ENCODE measurements at regions not wholly inside any gene's neighbourhood (a gene's known extent, or its start where the extent isn't known, plus 50 kb on each side); places are given as distances from the start of the nearest gene placed in this dataset.
"Not testable (repeated sequence)": the region's sequence is repeated elsewhere in the genome, so short reads cannot be mapped to it uniquely, and the experiment has no call there.

- Histone ChIP-seq H3K36me3 (ENCODE audit: control insufficient read depth, insufficient read depth, low read length) (no peaks in the 10 kb centered on the region), H3K9me3 (replicated peaks; ENCODE audit: control insufficient read depth, low read depth, low read length) (no peaks in the 10 kb centered on the region), H3K27me3 (ENCODE audit: control insufficient read depth, insufficient read depth, low read length) (no peaks in the 10 kb centered on the region), H3K4me3 (ENCODE audit: low read length) (no peak overlapping the region), H3K27ac (ENCODE audit: low read length) (no peak overlapping the region), H3K4me1 (ENCODE audit: control insufficient read depth, insufficient read depth, low read length) (no peaks in the 10 kb centered on the region)
- DNase-seq: no peak
These were observed 140.7 kb downstream of the DUSP10 start for GRCh38 chr1:221601166-221601565.

DNA sequence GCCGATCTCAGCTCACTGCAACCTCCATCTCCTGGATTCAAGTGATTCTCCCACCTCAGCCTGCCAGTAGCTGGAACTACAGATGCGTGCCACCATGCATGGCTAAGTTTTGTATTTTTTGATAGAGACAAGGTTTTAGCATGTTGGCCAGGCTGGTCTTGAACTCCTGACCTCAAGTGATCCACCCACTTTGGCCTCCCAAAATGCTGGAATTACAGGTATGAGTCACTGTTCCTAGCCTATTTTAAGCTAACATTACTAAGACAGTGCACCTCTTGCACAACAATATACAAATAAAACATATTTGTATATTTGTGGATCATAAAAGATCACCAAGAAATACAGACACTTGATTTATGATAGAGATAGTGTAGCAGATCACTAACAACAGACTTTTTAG, 139.1 kb downstream of the DUSP10 start:
- H3K27ac ChIP-seq (ENCODE audit: low read length): no peak overlapping the region
- no peaks in the 10 kb centered on the region for H3K36me3 ChIP-seq (ENCODE audit: control insufficient read depth, insufficient read depth, low read length)
- no peaks in the 10 kb centered on the region for H3K27me3 ChIP-seq (ENCODE audit: control insufficient read depth, insufficient read depth, low read length)
- WGBS (ENCODE audit: insufficient coverage): no CpG with 5 or more reads among the region's 2 CpGs
- H3K9me3 ChIP-seq (replicated peaks; ENCODE audit: control insufficient read depth, low read depth, low read length): no peaks in the 10 kb centered on the region
- no peak for DNase-seq
- no peaks in the 10 kb centered on the region for H3K4me1 ChIP-seq (ENCODE audit: control insufficient read depth, insufficient read depth, low read length)
- H3K4me3 ChIP-seq (ENCODE audit: low read length): no peak overlapping the region

DNA sequence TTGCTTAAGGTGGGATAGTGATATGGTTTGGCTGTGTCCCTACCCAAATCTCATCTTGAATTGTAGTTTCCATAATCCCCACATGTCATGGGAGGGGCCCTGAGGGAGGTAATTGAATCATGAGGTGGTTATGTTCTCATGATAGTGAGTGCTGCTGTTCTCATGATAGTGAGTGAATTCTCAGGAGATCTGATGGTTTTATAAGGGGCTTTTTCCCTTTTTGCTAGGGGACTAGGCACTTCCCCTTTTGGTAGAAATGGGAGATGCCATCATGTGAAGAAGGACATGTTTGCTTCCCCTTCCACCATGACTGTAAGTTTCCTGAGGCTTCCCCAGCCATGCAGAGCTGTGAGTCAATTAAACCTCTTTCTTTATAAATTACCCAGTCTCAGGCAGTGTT, 137.5 kb downstream of the DUSP10 start:
- H3K9me3 ChIP-seq (replicated peaks; ENCODE audit: control insufficient read depth, low read depth, low read length); H3K36me3 ChIP-seq (ENCODE audit: control insufficient read depth, insufficient read depth, low read length); H3K27ac ChIP-seq (ENCODE audit: low read length); H3K4me3 ChIP-seq (ENCODE audit: low read length); H3K4me1 ChIP-seq (ENCODE audit: control insufficient read depth, insufficient read depth, low read length); H3K27me3 ChIP-seq (ENCODE audit: control insufficient read depth, insufficient read depth, low read length); DNase-seq: not testable (repeated sequence)

GRCh38 chr1:221604948-221605347, 136.9 kb downstream of the DUSP10 start:
- H3K4me3 ChIP-seq (ENCODE audit: low read length): no peak overlapping the region
- H3K27me3 ChIP-seq (ENCODE audit: control insufficient read depth, insufficient read depth, low read length): no peaks in the 10 kb centered on the region
- no peaks in the 10 kb centered on the region for H3K4me1 ChIP-seq (ENCODE audit: control insufficient read depth, insufficient read depth, low read length)
- DNase-seq: no peak
- H3K36me3 ChIP-seq (ENCODE audit: control insufficient read depth, insufficient read depth, low read length): no peaks in the 10 kb centered on the region
- H3K27ac ChIP-seq (ENCODE audit: low read length): no peak overlapping the region
- no peaks in the 10 kb centered on the region for H3K9me3 ChIP-seq (replicated peaks; ENCODE audit: control insufficient read depth, low read depth, low read length)

- H3K9me3 ChIP-seq (replicated peaks; ENCODE audit: control insufficient read depth, low read depth, low read length): no peaks in the 10 kb centered on the region
- H3K4me3 ChIP-seq (ENCODE audit: low read length): no peak overlapping the region
- no peaks in the 10 kb centered on the region for H3K4me1 ChIP-seq (ENCODE audit: control insufficient read depth, insufficient read depth, low read length)
- H3K36me3 ChIP-seq (ENCODE audit: control insufficient read depth, insufficient read depth, low read length): no peaks in the 10 kb centered on the region
- no peak for DNase-seq
- WGBS (ENCODE audit: insufficient coverage): no CpG with 5 or more reads among the region's 1 CpG
- no peak overlapping the region for H3K27ac ChIP-seq (ENCODE audit: low read length)
- H3K27me3 ChIP-seq (ENCODE audit: control insufficient read depth, insufficient read depth, low read length): no peaks in the 10 kb centered on the region
These were observed 136.3 kb downstream of the DUSP10 start for GRCh38 chr1:221605569-221605968.

DNA sequence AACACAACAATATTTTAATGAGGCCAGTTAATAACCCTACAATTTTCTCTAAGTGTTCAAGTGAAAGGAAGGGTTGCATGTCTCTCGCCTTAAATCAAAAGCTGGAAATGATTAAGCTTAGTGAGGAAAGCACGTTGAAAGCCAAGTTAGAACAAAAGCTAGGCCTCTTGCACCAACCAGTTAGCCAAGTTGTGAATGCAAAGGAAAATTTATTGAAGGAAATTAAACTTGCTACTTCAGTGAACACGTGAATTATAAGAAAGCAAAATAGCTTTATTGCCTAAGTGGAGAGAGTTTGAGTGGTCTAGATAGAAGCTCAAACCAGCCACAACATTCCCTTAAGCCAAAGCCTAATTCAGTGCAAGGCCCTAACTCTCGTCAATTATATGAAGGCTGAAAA, 135.6 kb downstream of the DUSP10 start:
- no peaks in the 10 kb centered on the region for H3K9me3 ChIP-seq (replicated peaks; ENCODE audit: control insufficient read depth, low read depth, low read length)
- DNase-seq: peak; percentile 39
- WGBS (ENCODE audit: insufficient coverage): 43% methylated on average over 1 of the region's 4 CpGs

GRCh38 chr1:221608835-221609320, 133.0 kb downstream of the DUSP10 start:
- Histone ChIP-seq H3K4me1 (ENCODE audit: control insufficient read depth, insufficient read depth, low read length) (no peaks in the 10 kb centered on the region), H3K27me3 (ENCODE audit: control insufficient read depth, insufficient read depth, low read length) (no peaks in the 10 kb centered on the region), H3K36me3 (ENCODE audit: control insufficient read depth, insufficient read depth, low read length) (no peaks in the 10 kb centered on the region), H3K27ac (ENCODE audit: low read length) (no peak overlapping the region), H3K4me3 (ENCODE audit: low read length) (no peak overlapping the region), H3K9me3 (replicated peaks; ENCODE audit: control insufficient read depth, low read depth, low read length) (no peaks in the 10 kb centered on the region)
- DNase-seq: no peak

More for the DNA sequence above, 135.6 kb downstream of the DUSP10 start:
- Histone ChIP-seq H3K36me3 (ENCODE audit: control insufficient read depth, insufficient read depth, low read length) (no peaks in the 10 kb centered on the region), H3K27me3 (ENCODE audit: control insufficient read depth, insufficient read depth, low read length) (no peaks in the 10 kb centered on the region), H3K4me3 (ENCODE audit: low read length) (no peak overlapping the region), H3K27ac (ENCODE audit: low read length) (no peak overlapping the region), H3K4me1 (ENCODE audit: control insufficient read depth, insufficient read depth, low read length) (no peaks in the 10 kb centered on the region)

GRCh38 chr1:221611656-221612046, 130.2 kb downstream of the DUSP10 start:
- DNase-seq: peak; percentile 13

DNA sequence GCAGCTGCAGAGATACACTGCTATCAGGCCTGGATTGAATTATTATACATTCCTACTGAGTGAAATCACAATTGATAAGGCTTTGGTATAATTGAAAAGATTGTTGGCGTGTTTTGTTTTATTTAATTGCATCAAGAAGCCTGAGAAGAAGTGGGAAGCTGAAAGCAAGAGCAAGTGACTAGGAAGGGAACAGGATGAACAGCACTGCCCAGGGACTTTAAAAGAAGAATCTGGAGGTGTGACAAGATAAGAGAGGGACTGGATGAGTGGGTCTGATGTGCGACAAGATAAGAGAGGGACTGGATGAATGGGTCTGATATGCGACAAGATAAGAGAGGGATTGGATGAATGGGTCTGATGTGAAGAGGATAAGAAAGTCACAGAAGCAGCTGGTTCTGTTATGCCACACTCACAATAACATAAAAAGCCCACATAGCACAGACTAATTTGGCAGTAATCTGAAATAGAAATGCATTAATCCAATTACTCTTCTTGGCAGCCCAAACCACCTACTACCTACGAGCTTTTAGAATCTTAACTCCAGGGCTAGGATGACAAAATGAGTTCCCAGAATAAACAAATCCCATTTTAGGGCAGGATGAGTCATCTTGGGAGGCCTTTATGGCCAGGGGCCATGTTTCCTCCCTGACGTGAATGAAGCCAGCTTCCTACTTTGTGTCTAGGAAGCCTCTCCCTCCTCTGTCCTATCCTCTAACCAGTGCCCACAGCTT, 129.7 kb downstream of the DUSP10 start:
- Histone ChIP-seq H3K4me3 (ENCODE audit: low read length) (no peak overlapping the region), H3K9me3 (replicated peaks; ENCODE audit: control insufficient read depth, low read depth, low read length) (no peaks in the 10 kb centered on the region), H3K36me3 (ENCODE audit: control insufficient read depth, insufficient read depth, low read length) (no peaks in the 10 kb centered on the region), H3K27ac (ENCODE audit: low read length) (no peak overlapping the region), H3K27me3 (ENCODE audit: control insufficient read depth, insufficient read depth, low read length) (no peaks in the 10 kb centered on the region), H3K4me1 (ENCODE audit: control insufficient read depth, insufficient read depth, low read length) (no peaks in the 10 kb centered on the region)
- DNase-seq: peak; percentile 86
- WGBS (ENCODE audit: insufficient coverage): 17% methylated on average over 3 of the region's 5 CpGs

More at GRCh38 chr1:221611656-221612046, 130.2 kb downstream of the DUSP10 start:
- no peaks in the 10 kb centered on the region for H3K36me3 ChIP-seq (ENCODE audit: control insufficient read depth, insufficient read depth, low read length)
- H3K4me3 ChIP-seq (ENCODE audit: low read length): no peak overlapping the region
- H3K9me3 ChIP-seq (replicated peaks; ENCODE audit: control insufficient read depth, low read depth, low read length): no peaks in the 10 kb centered on the region
- H3K27ac ChIP-seq (ENCODE audit: low read length): no peak overlapping the region
- no peaks in the 10 kb centered on the region for H3K4me1 ChIP-seq (ENCODE audit: control insufficient read depth, insufficient read depth, low read length)
- no peaks in the 10 kb centered on the region for H3K27me3 ChIP-seq (ENCODE audit: control insufficient read depth, insufficient read depth, low read length)
- WGBS (ENCODE audit: insufficient coverage): no CpG with 5 or more reads among the region's 2 CpGs

- 68% methylated on average over 3 of the region's 5 CpGs for WGBS (ENCODE audit: insufficient coverage)
- Histone ChIP-seq H3K27ac (ENCODE audit: low read length) (no peak overlapping the region), H3K36me3 (ENCODE audit: control insufficient read depth, insufficient read depth, low read length) (no peaks in the 10 kb centered on the region), H3K4me3 (ENCODE audit: low read length) (no peak overlapping the region), H3K4me1 (ENCODE audit: control insufficient read depth, insufficient read depth, low read length) (no peaks in the 10 kb centered on the region), H3K9me3 (replicated peaks; ENCODE audit: control insufficient read depth, low read depth, low read length) (no peaks in the 10 kb centered on the region), H3K27me3 (ENCODE audit: control insufficient read depth, insufficient read depth, low read length) (no peaks in the 10 kb centered on the region)
- DNase-seq: peak; percentile 39
These were observed 121.2 kb downstream of the DUSP10 start for GRCh38 chr1:221620437-221621384.
